ENCODE measurements at regions not wholly inside any gene's neighbourhood (a gene's known extent, or its start where the extent isn't known, plus 50 kb on each side); places are given as distances from the start of the nearest gene placed in this dataset.

- TF ChIP-seq CTCF (IDR thresholded peaks at IDR 0.05 in 4 of 5, conservative IDR thresholded peaks at IDR 0.05 in 1 of 5) (no peak), POLR2A (IDR thresholded peaks at IDR 0.05) (no peak)
These were observed 1434.5 kb downstream of the LRFN5 start for GRCh38 chr14:43041207-43041606.

All from gastrocnemius medialis (tissue), 4 donors.